Hepatocyte (in vitro differentiated cells): ENCODE measurements at regions not wholly inside any gene's neighbourhood (a gene's known extent, or its start where the extent isn't known, plus 50 kb on each side); places are given as distances from the start of the nearest gene placed in this dataset.

Experiments
- EZH2 ChIP-seq: fragments of 200-600 bp; sonication (generic); IDR thresholded peaks from 2 replicates; pipeline ENCODE4 v1.6.1; 2016; ENCODE audit warnings: antibody characterized with exemption, mild to moderate bottlenecking, borderline replicate concordance
- TF ChIP-seq, protein P1 (sequence below): fragments of 200-600 bp; sonication (generic); IDR thresholded peaks from 2 replicates; pipeline ENCODE4 v1.5.1; 2016; ENCODE audit warnings: antibody characterized with exemption, mild to moderate bottlenecking; ENCODE audit not compliant: poor library complexity

DNA sequence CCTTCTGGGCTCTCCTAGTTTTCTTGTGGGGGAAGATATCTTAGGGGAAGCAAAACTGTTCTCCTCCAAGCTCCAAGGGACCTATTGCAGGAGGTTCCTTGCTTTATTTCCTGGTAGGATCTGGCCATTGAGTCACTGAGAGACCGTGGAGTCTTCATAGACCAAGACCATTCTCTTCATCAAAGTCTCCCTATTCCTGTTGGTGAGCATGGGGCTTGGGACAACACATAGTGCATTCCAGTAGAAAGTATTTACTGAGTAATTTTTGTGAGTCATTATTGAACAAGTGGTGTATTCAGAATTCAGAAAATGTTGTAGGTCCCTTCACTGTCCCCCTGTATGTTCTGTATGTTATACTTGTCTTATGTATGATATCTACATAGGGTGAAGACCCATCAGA, 133.6 kb downstream of the CDH26 start:
- TF ChIP-seq, protein P1, sequence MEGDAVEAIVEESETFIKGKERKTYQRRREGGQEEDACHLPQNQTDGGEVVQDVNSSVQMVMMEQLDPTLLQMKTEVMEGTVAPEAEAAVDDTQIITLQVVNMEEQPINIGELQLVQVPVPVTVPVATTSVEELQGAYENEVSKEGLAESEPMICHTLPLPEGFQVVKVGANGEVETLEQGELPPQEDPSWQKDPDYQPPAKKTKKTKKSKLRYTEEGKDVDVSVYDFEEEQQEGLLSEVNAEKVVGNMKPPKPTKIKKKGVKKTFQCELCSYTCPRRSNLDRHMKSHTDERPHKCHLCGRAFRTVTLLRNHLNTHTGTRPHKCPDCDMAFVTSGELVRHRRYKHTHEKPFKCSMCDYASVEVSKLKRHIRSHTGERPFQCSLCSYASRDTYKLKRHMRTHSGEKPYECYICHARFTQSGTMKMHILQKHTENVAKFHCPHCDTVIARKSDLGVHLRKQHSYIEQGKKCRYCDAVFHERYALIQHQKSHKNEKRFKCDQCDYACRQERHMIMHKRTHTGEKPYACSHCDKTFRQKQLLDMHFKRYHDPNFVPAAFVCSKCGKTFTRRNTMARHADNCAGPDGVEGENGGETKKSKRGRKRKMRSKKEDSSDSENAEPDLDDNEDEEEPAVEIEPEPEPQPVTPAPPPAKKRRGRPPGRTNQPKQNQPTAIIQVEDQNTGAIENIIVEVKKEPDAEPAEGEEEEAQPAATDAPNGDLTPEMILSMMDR: no peak
- TF ChIP-seq EZH2: no peak
